Breast epithelium (tissue), 4 donors: ENCODE measurements at regions not wholly inside any gene's neighbourhood (a gene's known extent, or its start where the extent isn't known, plus 50 kb on each side); places are given as distances from the start of the nearest gene placed in this dataset.

Experiments
- DNase-seq, 2 donors: peaks; one replicate each; pipeline ENCODE4 v3.0.0-alpha.2; 2019; ENCODE audit warnings: low spot score in 2 of 2
- H3K27ac ChIP-seq, 2 donors: fragments of 200-600 bp; sonication (generic) in 1 of 2; one replicate each; pipeline ENCODE4 v1.5.1; 2016 to 2019; ENCODE audit warnings: mild to moderate bottlenecking in 1 of 2
- H3K27me3 ChIP-seq, 2 donors: fragments of 200-600 bp; sonication (generic) in 1 of 2; one replicate each; pipeline versions ENCODE4 v1.5.1 to v1.6.0; 2017 to 2019; ENCODE audit warnings: control low read depth in 1 of 2, mild to moderate bottlenecking in 1 of 2
- H3K36me3 ChIP-seq: fragments of 200-600 bp; one replicate; pipeline ENCODE4 v1.5.1; 2019
- H3K4me1 ChIP-seq, 2 donors: fragments of 200-600 bp; sonication (generic); one replicate each; pipeline ENCODE4 v1.5.1; 2016 to 2019; ENCODE audit warnings: control low read depth in 1 of 2
- H3K4me3 ChIP-seq, 3 donors: fragments of 200-600 bp; sonication (generic); 1 replicate in 2 of 3; 2 replicates in 1 of 3; pipeline ENCODE4 v1.5.1; 2016 to 2019; ENCODE audit warnings: mild to moderate bottlenecking in 3 of 3, moderate library complexity in 2 of 3
- H3K9me3 ChIP-seq, 2 donors: fragments of 200-600 bp; sonication (generic) in 1 of 2; one replicate each; pipeline ENCODE4 v1.5.1; 2016 to 2019; ENCODE audit warnings: control low read depth in 1 of 2
- CTCF ChIP-seq, 3 donors: fragments of 450-650 bp; IDR thresholded peaks; one replicate each; pipeline ENCODE4 v1.5.1; 2016 to 2017; ENCODE audit warnings: antibody characterized with exemption in 3 of 3, mild to moderate bottlenecking in 3 of 3, moderate library complexity in 3 of 3
- POLR2A ChIP-seq: fragments of 450-650 bp; IDR thresholded peaks from one replicate; pipeline ENCODE4 v1.6.1; 2016; ENCODE audit warnings: antibody characterized with exemption, mild to moderate bottlenecking, moderate library complexity
- POLR2AphosphoS5 ChIP-seq, 3 donors: sonication (generic); formaldehyde crosslinking; IDR thresholded peaks; one replicate each; pipeline ENCODE4 v1.6.1; 2017; ENCODE audit warnings: antibody characterized with exemption in 3 of 3
- intact Hi-C: fragments of 100-400 bp; cut with DNase I; formaldehyde crosslinking; loops from one replicate; pipeline ENCODE4 v1.15.1; 2023; ENCODE audit warnings: low total_unique reads

DNA sequence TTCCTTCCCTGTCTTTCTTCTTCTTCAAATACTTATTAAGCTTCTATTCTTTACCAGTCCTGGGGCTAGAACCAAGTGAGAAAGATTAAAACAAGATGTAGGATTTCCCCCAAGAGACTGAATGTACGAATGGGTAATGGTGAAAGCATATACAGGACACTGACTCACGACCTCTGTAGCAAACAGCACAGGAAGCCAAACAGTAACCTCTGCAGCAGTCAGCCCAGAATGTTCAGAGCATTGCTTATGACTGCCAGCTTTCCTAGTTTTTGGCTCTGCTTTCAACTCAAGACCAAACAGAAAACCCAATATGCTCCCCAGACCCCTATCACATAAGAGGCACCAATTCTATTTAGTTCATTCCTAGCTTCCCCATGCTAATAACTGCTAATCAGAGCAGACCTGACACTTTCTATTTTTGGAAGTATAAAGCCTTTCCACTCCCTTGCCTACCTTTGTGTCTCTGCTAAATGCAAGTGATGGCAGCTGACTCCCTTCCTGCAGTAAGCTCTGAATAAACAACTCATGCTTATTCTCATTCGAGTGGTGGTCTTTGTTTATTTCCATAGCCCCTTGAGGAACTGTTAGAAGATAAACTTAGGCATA, 690.6 kb downstream of the EPM2A start:
- TF ChIP-seq CTCF (IDR thresholded peaks at IDR 0.05) (no peak), POLR2A (no peak), POLR2AphosphoS5 (IDR thresholded peaks at IDR 0.05) (no peak)
- no peak for DNase-seq
- Histone ChIP-seq H3K9me3 (no peaks in the 10 kb centered on the region), H3K4me3 (no peak overlapping the region), H3K36me3 (no peaks in the 10 kb centered on the region), H3K4me1 (no peaks in the 10 kb centered on the region), H3K27ac (no peak overlapping the region), H3K27me3 (no peaks in the 10 kb centered on the region)
- intact Hi-C loops = no loop called here

DNA sequence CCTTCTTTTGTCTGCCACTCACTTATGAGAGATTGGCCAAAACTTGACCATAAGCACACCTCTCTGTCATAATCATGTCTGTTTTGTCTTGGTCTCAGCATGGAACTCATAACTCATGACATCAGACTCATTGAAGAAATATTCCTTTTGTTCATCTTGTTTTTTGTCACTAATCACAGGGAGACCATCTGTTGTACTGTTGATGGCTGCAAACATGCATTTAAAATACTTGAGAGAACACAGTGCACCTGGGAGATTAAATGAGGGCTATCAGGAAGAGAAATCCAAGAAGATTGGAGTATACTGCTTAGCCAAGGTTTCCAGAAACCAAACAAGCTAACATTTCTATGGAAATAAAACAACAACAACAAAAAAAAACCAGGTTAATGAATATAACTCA, 689.7 kb downstream of the EPM2A start:
- Histone ChIP-seq H3K27ac (no peak overlapping the region), H3K9me3 (no peaks in the 10 kb centered on the region), H3K4me3 (no peak overlapping the region), H3K4me1 (no peaks in the 10 kb centered on the region), H3K27me3 (no peaks in the 10 kb centered on the region), H3K36me3 (no peaks in the 10 kb centered on the region)
- no peak for DNase-seq
- TF ChIP-seq CTCF (IDR thresholded peaks at IDR 0.05) (no peak), POLR2A (no peak), POLR2AphosphoS5 (IDR thresholded peaks at IDR 0.05) (no peak)
- intact Hi-C loops = no loop called here

GRCh38 chr6:145047891-145048290, 687.4 kb downstream of the EPM2A start:
- no peak for TF ChIP-seq POLR2A
- TF ChIP-seq CTCF (IDR thresholded peaks at IDR 0.05) = no peak
- TF ChIP-seq POLR2AphosphoS5 (IDR thresholded peaks at IDR 0.05) = no peak
- intact Hi-C loops = no loop called here
- H3K36me3 ChIP-seq = no peaks in the 10 kb centered on the region
- H3K9me3 ChIP-seq = no peaks in the 10 kb centered on the region
- H3K27ac ChIP-seq = no peak overlapping the region
- no peak overlapping the region for H3K4me3 ChIP-seq
- no peaks in the 10 kb centered on the region for H3K4me1 ChIP-seq
- no peak for DNase-seq
- no peaks in the 10 kb centered on the region for H3K27me3 ChIP-seq

DNA sequence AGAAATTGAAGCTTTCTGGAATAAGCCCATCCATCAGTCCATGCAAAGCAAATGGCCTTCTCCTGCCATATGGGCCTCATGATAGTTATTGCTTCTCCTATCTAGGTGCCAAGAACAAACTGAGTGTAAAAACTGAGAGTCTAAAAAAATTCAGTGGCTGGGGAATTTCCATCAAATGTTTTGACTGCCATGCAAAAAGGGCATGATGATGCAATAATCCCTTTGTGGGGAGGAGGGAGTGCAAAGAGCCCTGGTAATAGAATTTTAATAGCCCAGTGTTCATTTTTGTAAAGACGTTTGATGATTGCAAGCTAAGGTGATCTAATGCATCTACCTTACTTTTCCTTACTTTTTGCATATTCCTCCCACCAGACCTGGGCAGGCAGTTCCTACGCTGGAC, 683.7 kb downstream of the EPM2A start:
- Histone ChIP-seq H3K4me1 (no peaks in the 10 kb centered on the region), H3K27ac (no peak overlapping the region), H3K9me3 (no peaks in the 10 kb centered on the region), H3K36me3 (no peaks in the 10 kb centered on the region), H3K27me3 (no peaks in the 10 kb centered on the region), H3K4me3 (no peak overlapping the region)
- TF ChIP-seq POLR2A = no peak
- no peak for TF ChIP-seq POLR2AphosphoS5 (IDR thresholded peaks at IDR 0.05)
- TF ChIP-seq CTCF (IDR thresholded peaks at IDR 0.05) = no peak
- no peak for DNase-seq
- intact Hi-C loops = no loop called here

DNA sequence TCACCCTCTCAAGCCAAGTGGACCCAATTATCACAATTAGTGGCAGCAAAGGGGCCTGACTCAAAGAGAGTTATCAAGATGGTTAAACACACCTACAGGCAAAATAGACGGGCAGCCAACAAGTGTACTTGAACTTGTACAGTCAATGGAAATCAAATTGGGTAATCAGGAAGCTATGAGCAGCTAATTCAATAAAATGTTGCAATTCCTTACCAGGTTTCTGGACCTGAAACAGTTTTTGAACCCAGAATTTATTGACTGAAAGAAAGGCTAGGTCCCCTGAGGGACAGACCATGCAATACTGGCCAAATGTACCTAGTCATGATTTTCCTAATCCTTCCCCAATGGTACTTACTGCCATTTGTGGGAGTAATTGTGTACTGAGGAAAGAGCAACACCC, 679.8 kb downstream of the EPM2A start:
- H3K27me3 ChIP-seq = no peaks in the 10 kb centered on the region
- DNase-seq = no peak
- no peak overlapping the region for H3K27ac ChIP-seq
- H3K4me3 ChIP-seq = no peak overlapping the region
- TF ChIP-seq POLR2A = no peak
- no peak for TF ChIP-seq POLR2AphosphoS5 (IDR thresholded peaks at IDR 0.05)
- TF ChIP-seq CTCF (IDR thresholded peaks at IDR 0.05) = no peak
- intact Hi-C loops = no loop called here
- H3K4me1 ChIP-seq = no peaks in the 10 kb centered on the region
- H3K9me3 ChIP-seq = no peaks in the 10 kb centered on the region
- H3K36me3 ChIP-seq = no peaks in the 10 kb centered on the region
